CD8-positive, alpha-beta memory T cell (primary cell): ENCODE measurements at regions not wholly inside any gene's neighbourhood (a gene's known extent, or its start where the extent isn't known, plus 50 kb on each side); places are given as distances from the start of the nearest gene placed in this dataset.

ENCODE experiments used
- CTCF ChIA-PET: fragments of 350-600 bp; sonication (Branson Sonifier 250); formaldehyde crosslinking; loops from one replicate; lab custom pipeline; 2021; ENCODE audit warnings: antibody characterized with exemption; lab: Charles Lee
- POLR2A ChIA-PET: fragments of 350-600 bp; sonication (Branson Sonifier 250); formaldehyde crosslinking; loops from one replicate; lab custom pipeline; 2021; ENCODE audit warnings: antibody characterized with exemption; lab: Charles Lee
- DNase-seq, 5 donors: peaks; one replicate each; pipeline versions ENCODE4 v3.0.0 to v3.0.0-alpha.2; 2020 to 2022; ENCODE audit warnings: mixed read lengths in 1 of 5
- H3K27ac ChIP-seq: one replicate; pipeline ENCODE4 v1.7.0; 2013; ENCODE audit warnings: low read depth, mild to moderate bottlenecking, low read length, moderate library complexity
- H3K27me3 ChIP-seq: 2 replicates; pipeline ENCODE4 v1.7.0; 2013; ENCODE audit warnings: low read length, mild to moderate bottlenecking; ENCODE audit not compliant: insufficient read depth, poor library complexity, severe bottlenecking
- H3K36me3 ChIP-seq: 2 replicates; pipeline ENCODE4 v1.7.0; 2013; ENCODE audit warnings: mild to moderate bottlenecking, low read length, moderate library complexity; ENCODE audit not compliant: insufficient read depth
- H3K4me1 ChIP-seq: 2 replicates; pipeline ENCODE4 v1.7.0; 2013; ENCODE audit warnings: mild to moderate bottlenecking, low read length, moderate library complexity; ENCODE audit not compliant: insufficient read depth
- H3K4me3 ChIP-seq: 2 replicates; pipeline ENCODE4 v1.7.0; 2013; ENCODE audit warnings: mild to moderate bottlenecking, low read length
- H3K9me3 ChIP-seq: 2 replicates; pipeline ENCODE4 v1.7.0; 2013; ENCODE audit warnings: mild to moderate bottlenecking, low read length
- H3K27ac Mint-ChIP-seq, 8 donors: one replicate each; pipeline ENCODE4 v1.8.0; 2020 to 2021; ENCODE audit warnings: mixed read lengths in 8 of 8, mild to moderate bottlenecking in 6 of 8, inconsistent platforms in 3 of 8, moderate library complexity in 3 of 8
- H3K27me3 Mint-ChIP-seq, 2 donors: one replicate each; pipeline ENCODE4 v1.8.0; 2020 to 2021; ENCODE audit warnings: mixed read lengths in 2 of 2, mild to moderate bottlenecking in 1 of 2, moderate library complexity in 1 of 2
- H3K36me3 Mint-ChIP-seq, 3 donors: one replicate each; pipeline ENCODE4 v1.8.0; 2020 to 2021; ENCODE audit warnings: mixed read lengths in 3 of 3, inconsistent platforms in 1 of 3, mild to moderate bottlenecking in 1 of 3
- H3K4me1 Mint-ChIP-seq, 3 donors: one replicate each; pipeline ENCODE4 v1.8.0; 2020 to 2021; ENCODE audit warnings: mixed read lengths in 3 of 3, inconsistent platforms in 1 of 3, mild to moderate bottlenecking in 1 of 3
- H3K4me3 Mint-ChIP-seq, 7 donors: one replicate each; pipeline ENCODE4 v1.8.0; 2020 to 2021; ENCODE audit warnings: mixed read lengths in 7 of 7, mild to moderate bottlenecking in 6 of 7, moderate library complexity in 4 of 7, inconsistent platforms in 2 of 7
- H3K9me3 Mint-ChIP-seq, 5 donors: one replicate each; pipeline ENCODE4 v1.8.0; 2020 to 2022; ENCODE audit warnings: mixed read lengths in 5 of 5, mild to moderate bottlenecking in 3 of 5, moderate library complexity in 2 of 5, inconsistent platforms in 1 of 5

- Mint-ChIP-seq H3K36me3 (no peaks in the 10 kb centered on the region), H3K4me3 (no peak overlapping the region), H3K27ac (no peak overlapping the region), H3K4me1 (no peaks in the 10 kb centered on the region), H3K9me3 (peaks cover 0 to 28% (median 11%) of the 10 kb centered on the region in 5 donors), H3K27me3 (no peaks in the 10 kb centered on the region)
- Histone ChIP-seq H3K4me1 (no peaks in the 10 kb centered on the region), H3K4me3 (no peak overlapping the region), H3K27ac (no peak overlapping the region), H3K36me3 (no peaks in the 10 kb centered on the region), H3K27me3 (no peaks in the 10 kb centered on the region), H3K9me3 (no peaks in the 10 kb centered on the region)
- ChIA-PET POLR2A (no interaction called here), CTCF (no interaction called here)
- DNase-seq: no peak
Observed at GRCh38 chr2:5121642-5122041, 570.5 kb upstream of the SOX11 start.

- H3K27ac Mint-ChIP-seq: no peak overlapping the region
- Histone ChIP-seq H3K4me1 (no peaks in the 10 kb centered on the region), H3K9me3 (no peaks in the 10 kb centered on the region), H3K27ac (no peak overlapping the region), H3K36me3 (no peaks in the 10 kb centered on the region), H3K4me3 (no peak overlapping the region), H3K27me3 (no peaks in the 10 kb centered on the region)
- H3K9me3 Mint-ChIP-seq: peaks cover 0 to 25% (median 5%) of the 10 kb centered on the region in 5 donors
- ChIA-PET CTCF (no interaction called here), POLR2A (no interaction called here)
- H3K36me3 Mint-ChIP-seq: no peaks in the 10 kb centered on the region
- H3K4me3 Mint-ChIP-seq: no peak overlapping the region
- no peak for DNase-seq
- no peaks in the 10 kb centered on the region for H3K27me3 Mint-ChIP-seq
- no peaks in the 10 kb centered on the region for H3K4me1 Mint-ChIP-seq
Observed at GRCh38 chr2:5123582-5124196, 568.5 kb upstream of the SOX11 start.

GRCh38 chr2:5125017-5125730 lies 567.0 kb upstream of the SOX11 start:
- ChIA-PET CTCF (no interaction called here), POLR2A (no interaction called here)
- no peak overlapping the region for H3K4me3 ChIP-seq
- Mint-ChIP-seq H3K4me1 (no peaks in the 10 kb centered on the region), H3K9me3 (peaks cover 0 to 28% (median 5%) of the 10 kb centered on the region in 5 donors), H3K27ac (no peak overlapping the region), H3K4me3 (no peak overlapping the region), H3K27me3 (no peaks in the 10 kb centered on the region), H3K36me3 (no peaks in the 10 kb centered on the region)
- H3K4me1 ChIP-seq: no peaks in the 10 kb centered on the region
- no peaks in the 10 kb centered on the region for H3K36me3 ChIP-seq
- H3K27me3 ChIP-seq: no peaks in the 10 kb centered on the region
- no peak overlapping the region for H3K27ac ChIP-seq
- H3K9me3 ChIP-seq: no peaks in the 10 kb centered on the region
- no peak for DNase-seq

GRCh38 chr2:5132281-5132680 lies 559.9 kb upstream of the SOX11 start:
- Mint-ChIP-seq H3K4me1 (no peaks in the 10 kb centered on the region), H3K36me3 (peaks cover 0 to 4% (median 0%) of the 10 kb centered on the region in 3 donors), H3K27me3 (no peaks in the 10 kb centered on the region), H3K4me3 (no peak overlapping the region), H3K9me3 (peaks cover 3 to 21% (median 10%) of the 10 kb centered on the region in 5 donors), H3K27ac (no peak overlapping the region)
- H3K4me3 ChIP-seq: no peak overlapping the region
- no peak overlapping the region for H3K27ac ChIP-seq
- H3K36me3 ChIP-seq: no peaks in the 10 kb centered on the region
- ChIA-PET CTCF (no interaction called here), POLR2A (no interaction called here)
- no peak for DNase-seq
- H3K9me3 ChIP-seq: no peaks in the 10 kb centered on the region
- H3K4me1 ChIP-seq: no peaks in the 10 kb centered on the region
- no peaks in the 10 kb centered on the region for H3K27me3 ChIP-seq

- H3K27ac ChIP-seq: no peak overlapping the region
- Mint-ChIP-seq H3K9me3 (peaks cover 0 to 23% (median 15%) of the 10 kb centered on the region in 5 donors), H3K27me3 (no peaks in the 10 kb centered on the region), H3K27ac (no peak overlapping the region), H3K4me3 (no peak overlapping the region), H3K4me1 (no peaks in the 10 kb centered on the region), H3K36me3 (no peaks in the 10 kb centered on the region)
- no peak for DNase-seq
- H3K4me1 ChIP-seq: no peaks in the 10 kb centered on the region
- no peaks in the 10 kb centered on the region for H3K36me3 ChIP-seq
- no peak overlapping the region for H3K4me3 ChIP-seq
- H3K9me3 ChIP-seq: no peaks in the 10 kb centered on the region
- H3K27me3 ChIP-seq: no peaks in the 10 kb centered on the region
- POLR2A ChIA-PET: no interaction called here
- CTCF ChIA-PET: no interaction called here
Observed at GRCh38 chr2:5140347-5140746, 551.8 kb upstream of the SOX11 start.

- POLR2A ChIA-PET: no interaction called here
- Histone ChIP-seq H3K27ac (no peak overlapping the region), H3K36me3 (no peaks in the 10 kb centered on the region), H3K9me3 (no peaks in the 10 kb centered on the region), H3K4me1 (no peaks in the 10 kb centered on the region), H3K4me3 (no peak overlapping the region), H3K27me3 (no peaks in the 10 kb centered on the region)
- DNase-seq: no peak
- Mint-ChIP-seq H3K9me3 (peaks cover 5 to 27% (median 17%) of the 10 kb centered on the region in 5 donors), H3K27ac (no peak overlapping the region), H3K27me3 (no peaks in the 10 kb centered on the region), H3K4me1 (no peaks in the 10 kb centered on the region), H3K4me3 (no peak overlapping the region), H3K36me3 (no peaks in the 10 kb centered on the region)
- CTCF ChIA-PET: no interaction called here
Observed at GRCh38 chr2:5144159-5144558, 548.0 kb upstream of the SOX11 start.

- H3K4me3 ChIP-seq: no peak overlapping the region
- no peaks in the 10 kb centered on the region for H3K27me3 ChIP-seq
- no peak overlapping the region for H3K27ac Mint-ChIP-seq
- no peaks in the 10 kb centered on the region for H3K27me3 Mint-ChIP-seq
- DNase-seq: no peak
- no peaks in the 10 kb centered on the region for H3K9me3 ChIP-seq
- no peaks in the 10 kb centered on the region for H3K36me3 Mint-ChIP-seq
- H3K4me1 ChIP-seq: no peaks in the 10 kb centered on the region
- ChIA-PET CTCF (no interaction called here), POLR2A (no interaction called here)
- no peaks in the 10 kb centered on the region for H3K4me1 Mint-ChIP-seq
- H3K27ac ChIP-seq: no peak overlapping the region
- H3K9me3 Mint-ChIP-seq: peaks cover 7 to 23% (median 15%) of the 10 kb centered on the region in 5 donors
- no peaks in the 10 kb centered on the region for H3K36me3 ChIP-seq
- no peak overlapping the region for H3K4me3 Mint-ChIP-seq
Observed at GRCh38 chr2:5145053-5145452, 547.1 kb upstream of the SOX11 start.

- ChIA-PET POLR2A (no interaction called here), CTCF (no interaction called here)
- Mint-ChIP-seq H3K27ac (no peak overlapping the region), H3K4me3 (no peak overlapping the region), H3K4me1 (no peaks in the 10 kb centered on the region), H3K27me3 (no peaks in the 10 kb centered on the region), H3K9me3 (peaks cover 7 to 26% (median 14%) of the 10 kb centered on the region in 5 donors), H3K36me3 (no peaks in the 10 kb centered on the region)
- H3K36me3 ChIP-seq: no peaks in the 10 kb centered on the region
- DNase-seq: no peak
- H3K4me1 ChIP-seq: no peaks in the 10 kb centered on the region
- H3K27me3 ChIP-seq: no peaks in the 10 kb centered on the region
- no peaks in the 10 kb centered on the region for H3K9me3 ChIP-seq
- no peak overlapping the region for H3K27ac ChIP-seq
- no peak overlapping the region for H3K4me3 ChIP-seq
Observed at GRCh38 chr2:5145801-5146200, 546.4 kb upstream of the SOX11 start.
